22Rv1 (cell line): ENCODE measurements at regions not wholly inside any gene's neighbourhood (a gene's known extent, or its start where the extent isn't known, plus 50 kb on each side); places are given as distances from the start of the nearest gene placed in this dataset.

ENCODE experiments used
- CTCF ChIP-seq: fragments of 450-650 bp; IDR thresholded peaks from 2 replicates; pipeline ENCODE4 v1.5.1; 2017; ENCODE audit warnings: mild to moderate bottlenecking
- ZFX ChIP-seq: fragments of 450-650 bp; IDR thresholded peaks from 2 replicates; pipeline ENCODE4 v1.6.1; 2017; ENCODE audit warnings: antibody characterized with exemption, borderline replicate concordance

GRCh38 chr4:188297873-188298272 is 158.6 kb downstream of the TRIML1 start:
- TF ChIP-seq CTCF (no peak), ZFX (no peak)
